RWPE2 (cell line): ENCODE measurements at regions not wholly inside any gene's neighbourhood (a gene's known extent, or its start where the extent isn't known, plus 50 kb on each side); places are given as distances from the start of the nearest gene placed in this dataset.

ENCODE experiments used
- ATAC-seq: fragments of 200-7000 bp; cut with Tn5 transposase; 3 replicates; pipeline ENCODE4 v1.9.1; 2021; ENCODE audit warnings: low read depth
- DNase-seq: peaks from one replicate; pipeline ENCODE4 v3.0.0-alpha.2; 2020; ENCODE audit warnings: low spot score
- H3K27ac ChIP-seq: fragments of 450-650 bp; 2 replicates; pipeline ENCODE4 v1.5.1; 2017; ENCODE audit warnings: mild to moderate bottlenecking; ENCODE audit not compliant: poor library complexity, severe bottlenecking
- H3K27me3 ChIP-seq: fragments of 250-450 bp; sonication (Bioruptor Pico); 2 replicates; pipeline ENCODE4 v1.5.1; 2021; ENCODE audit warnings: mild to moderate bottlenecking, moderate library complexity; ENCODE audit not compliant: insufficient read depth, poor library complexity, severe bottlenecking
- H3K36me3 ChIP-seq: fragments of 250-450 bp; sonication (Bioruptor Pico); 2 replicates; pipeline ENCODE4 v1.5.1; 2020; ENCODE audit warnings: low read depth, mild to moderate bottlenecking, moderate library complexity
- H3K4me1 ChIP-seq: fragments of 250-450 bp; sonication (Bioruptor Pico); 2 replicates; pipeline ENCODE4 v1.5.1; 2021; ENCODE audit warnings: mild to moderate bottlenecking, moderate library complexity; ENCODE audit not compliant: insufficient read depth, poor library complexity, severe bottlenecking
- H3K4me3 ChIP-seq: fragments of 250-450 bp; sonication (Bioruptor Pico); 2 replicates; pipeline ENCODE4 v1.5.1; 2021; ENCODE audit warnings: mild to moderate bottlenecking, moderate library complexity; ENCODE audit not compliant: severe bottlenecking
- H3K9me3 ChIP-seq: fragments of 250-450 bp; sonication (Bioruptor Pico); 2 replicates; pipeline ENCODE4 v1.5.1; 2021; ENCODE audit warnings: mild to moderate bottlenecking, moderate library complexity; ENCODE audit not compliant: severe bottlenecking
- TF ChIP-seq, protein P1 (sequence below): fragments of 450-650 bp; IDR thresholded peaks from one replicate; pipeline ENCODE4 v1.5.1; 2017; ENCODE audit warnings: mild to moderate bottlenecking, moderate library complexity; ENCODE audit not compliant: poor library complexity, severe bottlenecking

DNA sequence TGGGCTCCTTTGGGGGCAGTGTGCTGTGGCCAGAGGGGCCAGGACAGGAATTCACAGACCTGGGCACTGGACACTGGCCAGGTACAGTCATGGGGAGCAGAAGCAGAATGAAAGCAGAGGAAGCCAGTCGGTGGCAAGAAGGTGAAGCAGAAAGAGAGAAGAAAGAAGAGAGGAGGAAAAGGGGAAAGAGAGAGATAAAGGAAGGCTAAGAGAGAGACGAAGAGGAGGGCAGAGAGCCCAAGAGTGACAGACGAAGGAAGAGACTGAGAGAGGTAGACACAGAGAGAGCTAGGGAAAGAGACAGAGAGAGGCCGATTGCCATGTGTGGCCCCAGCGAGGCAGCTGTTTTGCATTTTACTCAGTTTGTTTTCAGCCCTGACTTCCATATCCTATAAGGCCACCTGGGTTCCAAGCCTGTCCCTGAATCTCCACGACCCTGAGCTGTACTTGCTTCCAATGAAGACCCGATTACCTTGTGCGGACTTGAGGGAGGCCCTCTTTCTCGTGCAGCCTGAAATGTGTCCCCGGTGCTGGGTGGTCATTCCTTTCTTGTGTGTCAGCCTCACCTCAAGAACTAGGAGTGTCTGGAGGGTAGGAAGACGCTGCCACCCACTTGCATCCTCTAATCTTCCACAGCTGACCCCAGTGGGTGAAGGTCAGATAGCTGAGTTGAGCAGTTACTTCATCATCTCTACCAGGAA, 73.9 kb downstream of the LSM3 start:
- TF ChIP-seq, protein P1, sequence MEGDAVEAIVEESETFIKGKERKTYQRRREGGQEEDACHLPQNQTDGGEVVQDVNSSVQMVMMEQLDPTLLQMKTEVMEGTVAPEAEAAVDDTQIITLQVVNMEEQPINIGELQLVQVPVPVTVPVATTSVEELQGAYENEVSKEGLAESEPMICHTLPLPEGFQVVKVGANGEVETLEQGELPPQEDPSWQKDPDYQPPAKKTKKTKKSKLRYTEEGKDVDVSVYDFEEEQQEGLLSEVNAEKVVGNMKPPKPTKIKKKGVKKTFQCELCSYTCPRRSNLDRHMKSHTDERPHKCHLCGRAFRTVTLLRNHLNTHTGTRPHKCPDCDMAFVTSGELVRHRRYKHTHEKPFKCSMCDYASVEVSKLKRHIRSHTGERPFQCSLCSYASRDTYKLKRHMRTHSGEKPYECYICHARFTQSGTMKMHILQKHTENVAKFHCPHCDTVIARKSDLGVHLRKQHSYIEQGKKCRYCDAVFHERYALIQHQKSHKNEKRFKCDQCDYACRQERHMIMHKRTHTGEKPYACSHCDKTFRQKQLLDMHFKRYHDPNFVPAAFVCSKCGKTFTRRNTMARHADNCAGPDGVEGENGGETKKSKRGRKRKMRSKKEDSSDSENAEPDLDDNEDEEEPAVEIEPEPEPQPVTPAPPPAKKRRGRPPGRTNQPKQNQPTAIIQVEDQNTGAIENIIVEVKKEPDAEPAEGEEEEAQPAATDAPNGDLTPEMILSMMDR, result no peak
- Histone ChIP-seq H3K27ac (no peak overlapping the region), H3K4me3 (no peak overlapping the region), H3K36me3 (no peaks in the 10 kb centered on the region), H3K27me3 (no peaks in the 10 kb centered on the region), H3K4me1 (no peaks in the 10 kb centered on the region), H3K9me3 (no peaks in the 10 kb centered on the region)
- ATAC-seq, result no peak
- DNase-seq, result no peak

GRCh38 chr3:14253022-14253706, 74.5 kb downstream of the LSM3 start:
- no peak overlapping the region for H3K27ac ChIP-seq
- no peaks in the 10 kb centered on the region for H3K36me3 ChIP-seq
- H3K27me3 ChIP-seq, result no peaks in the 10 kb centered on the region
- H3K9me3 ChIP-seq, result no peaks in the 10 kb centered on the region
- H3K4me3 ChIP-seq, result no peak overlapping the region
- ATAC-seq, result peak; percentile 65; the same call in 2 of the 3 replicates
- TF ChIP-seq, protein P1, result no peak
- DNase-seq, result no peak
- H3K4me1 ChIP-seq, result no peaks in the 10 kb centered on the region

DNA sequence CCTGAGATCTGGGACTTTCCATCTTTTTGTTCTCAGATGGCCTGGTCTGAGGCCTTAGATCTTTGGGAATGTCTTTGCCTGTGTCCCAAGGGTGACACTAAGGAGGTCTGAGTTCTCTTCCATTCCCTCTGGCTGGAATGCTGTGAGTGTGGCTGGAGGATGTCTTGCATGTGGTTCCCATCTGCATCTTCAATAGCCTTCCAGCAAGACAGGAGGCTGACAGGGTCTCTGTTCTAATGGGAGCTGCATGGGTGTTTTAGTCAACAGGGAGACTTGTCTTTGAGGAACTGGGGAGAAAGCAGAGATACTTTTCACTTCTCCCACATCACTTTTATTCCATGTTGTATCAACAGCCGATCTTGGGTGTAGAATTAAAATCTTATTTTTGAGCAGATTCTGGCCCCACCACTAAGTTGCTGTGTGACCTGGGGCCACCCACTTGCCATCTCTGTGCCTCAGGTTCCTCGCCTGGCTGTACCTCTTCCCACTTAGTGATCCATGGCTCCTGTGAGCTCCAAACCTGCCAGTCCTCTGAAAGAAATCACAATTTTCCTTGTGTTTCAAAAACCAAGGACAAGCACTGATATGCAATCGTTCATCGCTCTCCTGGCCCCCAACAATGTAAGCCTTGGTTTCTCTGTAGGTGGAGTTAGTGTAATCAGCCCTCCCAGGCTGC, 75.2 kb downstream of the LSM3 start:
- H3K9me3 ChIP-seq, result no peaks in the 10 kb centered on the region
- TF ChIP-seq, protein P1, result no peak
- H3K27me3 ChIP-seq, result no peaks in the 10 kb centered on the region
- no peaks in the 10 kb centered on the region for H3K36me3 ChIP-seq
- H3K4me3 ChIP-seq, result no peak overlapping the region
- H3K27ac ChIP-seq, result no peak overlapping the region
- DNase-seq, result no peak
- no peak for ATAC-seq
- no peaks in the 10 kb centered on the region for H3K4me1 ChIP-seq

GRCh38 chr3:14254812-14255702, 76.4 kb downstream of the LSM3 start:
- H3K4me1 ChIP-seq, result no peaks in the 10 kb centered on the region
- no peak for ATAC-seq

More at GRCh38 chr3:14254812-14255702, 76.4 kb downstream of the LSM3 start:
- TF ChIP-seq, protein P1, result no peak
- H3K4me3 ChIP-seq, result no peak overlapping the region
- no peaks in the 10 kb centered on the region for H3K36me3 ChIP-seq
- no peaks in the 10 kb centered on the region for H3K27me3 ChIP-seq
- no peak overlapping the region for H3K27ac ChIP-seq
- DNase-seq, result no peak
- H3K9me3 ChIP-seq, result no peaks in the 10 kb centered on the region
